GM12872 (cell line): ENCODE measurements at regions not wholly inside any gene's neighbourhood (a gene's known extent, or its start where the extent isn't known, plus 50 kb on each side); places are given as distances from the start of the nearest gene placed in this dataset.

Experiments used
- CTCF ChIP-seq: IDR thresholded peaks from 3 replicates; pipeline ENCODE4 v1.5.1; 2011; ENCODE audit warnings: low read depth, mild to moderate bottlenecking, low read length, moderate library complexity; ENCODE audit not compliant: insufficient read depth

GRCh38 chr11:45568049-45568448 lies 97.4 kb downstream of the CHST1 start:
- TF ChIP-seq CTCF = no peak

GRCh38 chr11:45565446-45565988 lies 99.9 kb downstream of the CHST1 start:
- no peak for TF ChIP-seq CTCF

GRCh38 chr11:45563810-45564209 lies 101.6 kb downstream of the CHST1 start:
- TF ChIP-seq CTCF = no peak

- no peak for TF ChIP-seq CTCF
Measured at GRCh38 chr11:45563171-45563570, 102.3 kb downstream of the CHST1 start.

- TF ChIP-seq CTCF = no peak
Measured at GRCh38 chr11:45560913-45561281, 104.5 kb downstream of the CHST1 start.

GRCh38 chr11:45560155-45560912 lies 105.1 kb downstream of the CHST1 start:
- no peak for TF ChIP-seq CTCF

GRCh38 chr11:45556851-45557707 lies 108.3 kb downstream of the CHST1 start:
- TF ChIP-seq CTCF = no peak
